ENCODE measurements at regions not wholly inside any gene's neighbourhood (a gene's known extent, or its start where the extent isn't known, plus 50 kb on each side); places are given as distances from the start of the nearest gene placed in this dataset.

GRCh38 chr5:3343911-3344310 lies 251.7 kb upstream of the IRX1 start:
- no peaks in the 10 kb centered on the region for H3K79me2 ChIP-seq (ENCODE audit: insufficient read depth)
- peaks cover 22% of the 10 kb centered on the region; the same call in 1 of the 2 replicates for H3K27me3 ChIP-seq (ENCODE audit: insufficient read depth)
- no peak overlapping the region for H3K4me2 ChIP-seq
- DNase-seq: no peak
- no peak overlapping the region for H3K9ac ChIP-seq
- H3K4me1 ChIP-seq (ENCODE audit: control insufficient read depth in 1 of 2, insufficient read depth in 2 of 2, low read depth in 1 of 2, low read length in 1 of 2): no peaks in the 10 kb centered on the region
- TF ChIP-seq POLR2AphosphoS5 (IDR thresholded peaks at IDR 0.05; ENCODE audit: low read depth, low read length) (no peak), NFIC (IDR thresholded peaks at IDR 0.05; ENCODE audit: borderline replicate concordance) (no peak), USF2 (IDR thresholded peaks at IDR 0.05; ENCODE audit: borderline replicate concordance, low read depth, low read length) (no peak), REST (IDR thresholded peaks at IDR 0.05; ENCODE audit: low read depth, low read length) (no peak), FOSL2 (IDR thresholded peaks at IDR 0.05; ENCODE audit: borderline replicate concordance, low read depth) (no peak), TEAD4 (IDR thresholded peaks at IDR 0.05; ENCODE audit: borderline replicate concordance, insufficient read depth) (no peak), TCF12 (IDR thresholded peaks at IDR 0.05) (no peak), EP300 (IDR thresholded peaks at IDR 0.05; ENCODE audit: borderline replicate concordance in 1 of 2, low read depth in 1 of 2, low read length in 1 of 2) (no peak), MXI1 (IDR thresholded peaks at IDR 0.05; ENCODE audit: low read depth, low read length) (no peak), JUND (IDR thresholded peaks at IDR 0.05) (no peak), GATA2 (CRISPR knock-in tag; IDR thresholded peaks at IDR 0.05) (no peak), GABPA (IDR thresholded peaks at IDR 0.05; ENCODE audit: low read depth) (no peak)
- no peaks in the 10 kb centered on the region for H3K9me3 ChIP-seq
- no peaks in the 10 kb centered on the region for H3K9me2 ChIP-seq
- H3K27ac ChIP-seq (ENCODE audit: low read depth in 2 of 2, low read length in 1 of 2): no peak overlapping the region
- 7% methylated on average over 6 of the region's 6 CpGs for WGBS (ENCODE audit: low lambda C conversion rate)
- no peaks in the 10 kb centered on the region for H3F3A ChIP-seq (replicated peaks; ENCODE audit: insufficient read depth)
- POLR2A ChIA-PET: no interaction called here
- CTCF ChIA-PET: no interaction called here
- no peaks in the 10 kb centered on the region for H3K36me3 ChIP-seq (replicated peaks in 1 of 2; ENCODE audit: control insufficient read depth in 1 of 2, insufficient read depth in 2 of 2, low read length in 1 of 2)
- no peaks in the 10 kb centered on the region for H4K20me1 ChIP-seq (ENCODE audit: insufficient read depth)
- H2AFZ ChIP-seq (ENCODE audit: low read depth): no peak overlapping the region
- no peak overlapping the region for H3K4me3 ChIP-seq (ENCODE audit: low read depth in 2 of 2, low read length in 1 of 2)

- Histone ChIP-seq H3K27me3 (ENCODE audit: insufficient read depth) (peaks cover 22% of the 10 kb centered on the region; the same call in 1 of the 2 replicates), H3K4me2 (no peak overlapping the region), H3K9ac (no peak overlapping the region), H4K20me1 (ENCODE audit: insufficient read depth) (no peaks in the 10 kb centered on the region), H3K79me2 (ENCODE audit: insufficient read depth) (no peaks in the 10 kb centered on the region), H3F3A (replicated peaks; ENCODE audit: insufficient read depth) (no peaks in the 10 kb centered on the region), H3K4me1 (ENCODE audit: control insufficient read depth in 1 of 2, insufficient read depth in 2 of 2, low read depth in 1 of 2, low read length in 1 of 2) (no peaks in the 10 kb centered on the region), H3K4me3 (ENCODE audit: low read depth in 2 of 2, low read length in 1 of 2) (no peak overlapping the region), H3K9me3 (no peaks in the 10 kb centered on the region), H3K36me3 (replicated peaks in 1 of 2; ENCODE audit: control insufficient read depth in 1 of 2, insufficient read depth in 2 of 2, low read length in 1 of 2) (no peaks in the 10 kb centered on the region), H3K27ac (ENCODE audit: low read depth in 2 of 2, low read length in 1 of 2) (no peak overlapping the region), H2AFZ (ENCODE audit: low read depth) (no peak overlapping the region), H3K9me2 (no peaks in the 10 kb centered on the region)
- 10% methylated on average over 5 of the region's 5 CpGs for WGBS (ENCODE audit: low lambda C conversion rate)
- POLR2A ChIA-PET: no interaction called here
- CTCF ChIA-PET: no interaction called here
- DNase-seq: no peak
- TF ChIP-seq EZH2phosphoT487 (IDR thresholded peaks at IDR 0.05; ENCODE audit: borderline replicate concordance, low read depth): no peak
- no peak for TF ChIP-seq NRF1 (IDR thresholded peaks at IDR 0.05; ENCODE audit: low read depth, low read length)
- no peak for TF ChIP-seq MXI1 (IDR thresholded peaks at IDR 0.05; ENCODE audit: low read depth, low read length)
- TF ChIP-seq MAX (IDR thresholded peaks at IDR 0.05; ENCODE audit: low read depth): no peak
- TF ChIP-seq CTCF (IDR thresholded peaks at IDR 0.05): no peak
- TF ChIP-seq TAF1 (IDR thresholded peaks at IDR 0.05; ENCODE audit: borderline replicate concordance, low read depth, low read length): no peak
- TF ChIP-seq FOXM1 (IDR thresholded peaks at IDR 0.05; ENCODE audit: low read depth): no peak
- TF ChIP-seq RFX5 (IDR thresholded peaks at IDR 0.05; ENCODE audit: low read length): no peak
- TF ChIP-seq EP300 (IDR thresholded peaks at IDR 0.05; ENCODE audit: borderline replicate concordance in 1 of 2, low read depth in 1 of 2, low read length in 1 of 2): no peak
- TF ChIP-seq IRF3 (IDR thresholded peaks at IDR 0.05; ENCODE audit: low read depth, low read length): no peak
- TF ChIP-seq SMC3 (IDR thresholded peaks at IDR 0.05; ENCODE audit: low read depth, low read length): no peak
- TF ChIP-seq FOXJ3 (CRISPR knock-in tag; IDR thresholded peaks at IDR 0.05): no peak
Measured at GRCh38 chr5:3343211-3343610, 252.4 kb upstream of the IRX1 start.
